Ovary (tissue), 3 donors: ENCODE measurements at regions not wholly inside any gene's neighbourhood (a gene's known extent, or its start where the extent isn't known, plus 50 kb on each side); places are given as distances from the start of the nearest gene placed in this dataset.

Source experiments
- CTCF ChIP-seq, 3 donors: fragments of 450-650 bp in 2 of 3; fragments of 200-600 bp in 1 of 3; IDR thresholded peaks; one replicate each; pipeline versions ENCODE4 v1.5.1 to v1.8.0; 2016 to 2022; ENCODE audit warnings: antibody characterized with exemption in 3 of 3, mild to moderate bottlenecking in 1 of 3
- EP300 ChIP-seq: sonication (generic); formaldehyde crosslinking; IDR thresholded peaks from one replicate; pipeline ENCODE4 v1.6.1; 2017; ENCODE audit warnings: antibody characterized with exemption
- POLR2A ChIP-seq: fragments of 450-650 bp; IDR thresholded peaks from one replicate; pipeline ENCODE4 v1.6.1; 2017; ENCODE audit warnings: antibody characterized with exemption, mild to moderate bottlenecking, moderate library complexity
- donor health status: DM: no; HTN: no; CAD: no.

- no peak for TF ChIP-seq POLR2A
- TF ChIP-seq CTCF (IDR thresholded peaks at IDR 0.05) = no peak
- TF ChIP-seq EP300 = no peak
Observed at GRCh38 chr5:51872144-51872543, 488.9 kb downstream of the ISL1 start.
